Superior temporal gyrus (tissue), 1 donor: ENCODE measurements at regions not wholly inside any gene's neighbourhood (a gene's known extent, or its start where the extent isn't known, plus 50 kb on each side); places are given as distances from the start of the nearest gene placed in this dataset.
A peak's percentile ranks its signal among the peaks of the same experiment; 100 is the strongest.
"Not testable (repeated sequence)": the region's sequence is repeated elsewhere in the genome, so short reads cannot be mapped to it uniquely, and the experiment has no call there.

ENCODE experiments used
- DNase-seq: peaks from one replicate; pipeline ENCODE4 v3.0.0-alpha.2; 2016; ENCODE audit errors: extremely low spot score

DNA sequence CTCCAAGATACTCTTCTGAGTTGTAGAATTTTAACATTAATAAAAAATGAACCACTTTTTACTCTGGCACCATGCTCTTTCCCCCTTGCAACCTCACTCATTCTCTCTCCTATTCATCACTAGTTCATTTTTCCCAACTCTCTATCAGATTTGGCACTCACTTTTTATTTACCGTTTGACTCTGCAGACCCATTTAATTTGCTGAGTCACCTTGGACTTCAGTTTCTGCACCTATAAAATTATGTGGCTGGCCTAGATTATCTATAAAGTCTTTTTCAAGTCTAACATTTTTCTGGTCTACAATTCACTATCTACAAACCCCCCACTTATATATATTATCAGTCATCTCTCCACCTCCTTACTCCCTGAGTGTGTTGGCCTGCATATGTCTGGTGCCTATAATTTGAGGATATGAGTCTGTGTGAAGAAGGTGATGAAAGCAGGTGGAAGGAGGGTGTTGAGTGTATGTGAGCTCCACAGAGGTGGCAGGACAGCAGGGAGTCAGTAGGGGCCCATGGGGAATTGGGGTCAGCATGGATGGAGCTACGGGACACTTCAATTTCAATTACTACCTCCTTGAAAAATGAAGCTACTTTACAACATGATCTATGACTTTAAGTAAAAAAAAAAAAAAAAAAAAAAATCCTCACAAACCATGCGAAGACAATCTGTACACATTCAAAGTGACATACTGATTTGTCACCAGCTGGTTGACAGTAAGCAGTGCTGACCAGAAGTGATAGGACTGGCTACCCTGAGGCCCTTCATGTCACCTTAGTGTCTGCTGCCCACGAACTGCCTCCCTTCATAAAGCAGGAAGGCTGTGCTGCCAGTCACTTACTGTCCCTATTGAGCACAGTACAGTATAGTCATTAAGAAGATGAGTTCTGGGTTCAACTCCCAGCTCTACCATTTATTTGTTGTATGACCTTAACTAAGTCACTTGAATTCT is 334.2 kb upstream of the IL12A start:
- no peak for DNase-seq

DNA sequence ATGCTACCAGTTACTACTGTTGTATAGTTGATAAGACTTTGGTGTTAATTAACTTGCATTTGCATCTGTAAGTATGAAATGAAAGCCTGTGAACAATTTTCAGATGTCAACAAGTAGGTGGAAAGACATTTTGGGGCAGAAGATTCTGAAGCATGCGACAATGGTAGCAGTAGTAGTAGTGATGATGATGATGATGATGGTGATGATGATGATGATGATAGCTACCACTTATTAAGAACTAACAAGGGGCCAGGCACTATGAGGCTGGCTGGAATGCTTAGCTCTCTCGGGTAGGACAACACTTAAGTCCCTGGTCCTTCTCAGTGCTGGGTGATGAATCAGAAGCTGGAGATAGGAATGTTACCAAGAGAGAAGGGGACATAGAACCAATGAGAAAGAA is 333.4 kb upstream of the IL12A start:
- DNase-seq, result no peak

DNA sequence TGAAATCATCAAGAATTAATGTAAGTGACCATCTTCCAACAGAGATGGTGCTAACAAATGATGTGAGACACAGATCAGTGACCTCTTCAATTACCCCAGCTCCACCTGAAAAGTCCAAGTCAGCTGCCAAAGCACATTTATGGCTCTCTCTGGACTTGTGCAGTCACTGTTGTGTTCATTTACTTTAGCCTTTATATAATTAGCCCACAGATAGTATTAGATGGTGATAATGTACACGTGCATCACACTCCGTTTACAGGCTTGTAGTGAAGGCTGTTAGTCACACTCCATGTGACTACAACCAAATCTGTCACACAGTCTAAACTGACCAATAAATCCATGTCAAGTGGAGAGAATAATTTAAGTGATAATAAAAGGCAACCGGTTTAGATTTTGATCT is 331.5 kb upstream of the IL12A start:
- no peak for DNase-seq

DNA sequence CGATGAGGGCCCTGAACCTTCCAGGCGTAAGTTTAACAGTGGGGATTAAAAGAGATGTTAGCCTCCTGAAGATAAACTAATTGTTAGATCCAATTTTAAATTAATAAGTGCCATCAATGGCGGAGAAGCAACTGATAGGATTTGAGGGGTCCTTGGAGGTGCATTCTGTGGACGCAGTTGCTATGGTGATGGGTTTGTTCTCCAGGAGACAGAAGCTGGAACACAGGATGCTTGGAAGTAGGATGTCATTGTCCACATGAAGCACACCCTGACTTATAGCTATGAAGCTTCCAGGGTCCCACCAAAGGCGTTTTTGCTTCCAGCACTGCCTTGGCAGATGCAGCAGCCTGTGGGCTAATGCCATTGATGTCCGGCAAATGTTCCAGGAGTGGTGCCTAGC is 331.0 kb upstream of the IL12A start:
- no peak for DNase-seq

DNA sequence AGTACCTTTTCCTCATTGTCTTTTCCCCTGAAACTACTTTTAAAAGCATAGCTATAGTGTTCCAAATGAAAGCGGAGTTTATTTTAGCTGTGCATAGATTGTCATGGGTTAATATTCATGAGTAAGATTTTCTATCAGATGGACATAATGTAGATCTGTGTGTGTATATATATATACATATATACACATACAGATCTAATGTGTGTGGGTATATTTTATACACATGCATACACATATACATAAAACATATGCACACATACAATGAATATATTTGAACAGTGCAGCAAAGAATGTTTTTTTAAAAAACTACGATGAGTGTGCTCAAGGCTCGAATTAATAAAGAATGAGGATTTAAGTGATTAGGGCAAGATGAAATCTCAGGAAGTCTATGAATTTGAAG is 328.3 kb upstream of the IL12A start:
- DNase-seq, result no peak

DNA sequence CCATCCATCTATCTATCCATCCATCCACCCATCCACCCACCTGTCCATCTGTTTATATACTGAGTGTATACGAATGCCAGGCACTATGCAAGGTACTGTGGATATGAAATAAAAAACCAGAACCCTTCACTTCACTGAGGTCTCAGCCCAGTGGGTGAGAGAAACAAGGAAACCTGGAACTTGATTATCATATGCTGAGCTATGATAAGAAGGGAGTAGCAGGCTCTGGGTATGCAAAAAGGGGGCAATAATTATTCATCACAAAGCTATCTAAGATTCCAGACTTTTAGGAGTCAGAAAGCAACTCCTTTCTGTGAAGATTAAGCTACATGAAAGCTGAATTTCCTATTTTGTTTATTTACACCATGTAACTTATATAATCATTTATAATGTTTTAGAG is 327.7 kb upstream of the IL12A start:
- no peak for DNase-seq

DNA sequence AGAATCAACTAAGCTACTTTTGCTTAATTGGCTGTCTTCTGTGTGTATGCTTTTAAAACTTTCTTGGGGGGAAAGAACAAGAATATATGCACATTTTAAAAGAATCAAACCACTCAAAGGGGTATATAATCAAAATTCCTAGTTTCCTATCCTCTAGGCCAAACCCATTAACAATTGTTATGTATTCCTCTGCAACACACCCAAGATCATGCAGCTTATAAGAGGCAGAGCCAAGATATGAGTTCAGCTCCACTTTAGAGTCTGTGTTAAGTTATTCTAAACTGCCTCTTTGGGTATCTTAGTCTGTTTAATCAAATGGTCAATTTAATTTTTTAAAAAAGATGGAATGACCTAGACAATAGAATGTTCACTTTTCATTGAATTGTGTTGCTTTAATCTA is 326.1 kb upstream of the IL12A start:
- DNase-seq, result no peak

DNA sequence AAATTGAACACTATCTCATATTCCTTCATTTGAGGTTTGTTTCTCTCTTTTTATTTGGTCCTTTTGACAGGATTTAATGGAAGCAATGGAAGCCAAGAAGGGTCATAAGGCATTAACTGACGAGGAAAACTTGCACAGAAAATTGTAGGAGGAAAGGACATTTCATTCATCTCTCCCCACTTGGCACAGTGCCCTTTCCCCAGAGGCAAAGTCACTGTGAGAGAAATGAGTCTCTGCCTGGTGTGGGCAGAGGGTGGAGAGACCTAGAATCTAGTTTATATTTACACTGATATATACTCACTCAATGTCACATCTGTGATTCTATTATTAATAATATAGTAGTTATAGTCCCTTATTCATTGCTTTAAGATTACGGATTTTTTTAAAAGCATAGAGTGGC is 324.6 kb upstream of the IL12A start:
- DNase-seq, result no peak

DNA sequence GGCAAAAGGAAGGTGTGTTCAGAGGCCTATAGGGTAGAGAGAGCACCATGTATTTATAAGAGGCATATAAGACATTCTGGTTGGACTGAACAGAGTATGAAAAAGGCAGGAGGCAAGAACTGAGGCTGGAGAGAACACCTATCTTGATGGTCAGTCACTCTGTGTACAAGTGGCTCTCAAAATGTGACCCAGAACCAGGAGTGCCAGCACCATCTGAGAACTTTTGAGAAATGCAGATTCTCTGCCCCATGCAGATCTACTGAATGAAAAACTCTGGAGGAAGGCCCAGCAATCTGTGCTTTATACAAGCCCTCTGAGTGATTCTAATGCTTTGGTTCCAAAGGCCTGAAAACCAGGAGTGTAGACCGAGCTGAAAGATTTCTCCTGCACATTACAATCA is 324.0 kb upstream of the IL12A start:
- DNase-seq, result no peak

DNA sequence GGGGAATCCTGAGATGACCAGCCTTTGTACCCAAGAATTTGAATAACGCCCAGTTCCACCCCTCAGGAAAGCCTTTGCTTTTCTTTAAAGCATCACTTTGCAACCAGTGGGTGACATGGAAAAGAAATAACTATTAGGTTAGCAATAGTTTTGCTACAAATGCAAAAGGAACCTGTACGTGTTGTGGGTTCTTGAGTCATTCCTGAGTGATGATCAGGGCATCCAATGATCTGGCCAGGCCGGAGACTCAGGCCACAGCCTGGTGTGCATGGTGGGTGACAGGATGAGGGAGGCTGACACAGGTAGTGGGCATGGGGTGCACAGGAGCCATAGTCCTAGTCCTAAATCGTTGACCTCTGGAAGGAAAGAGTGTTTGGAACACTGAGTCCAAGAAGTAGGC is 321.4 kb upstream of the IL12A start:
- no peak for DNase-seq

DNA sequence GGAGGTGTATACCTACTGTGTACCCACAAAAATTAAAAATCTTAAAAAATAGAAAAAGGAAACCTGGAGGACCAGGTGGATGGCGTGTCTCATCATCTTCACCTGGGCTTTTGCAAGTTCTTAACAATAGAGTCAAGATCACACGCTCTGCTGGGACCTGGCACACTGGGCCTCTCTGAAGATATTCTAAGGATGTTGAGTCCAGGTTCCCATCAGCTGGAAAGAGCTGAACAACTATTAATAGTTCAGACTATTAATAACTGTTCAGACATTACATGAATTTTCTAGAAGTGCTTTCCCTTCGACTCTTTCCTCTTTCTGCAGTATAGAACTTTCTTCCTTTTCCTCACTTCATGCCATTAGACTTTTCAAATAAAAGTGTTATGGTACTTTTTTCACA is 320.2 kb upstream of the IL12A start:
- no peak for DNase-seq

DNA sequence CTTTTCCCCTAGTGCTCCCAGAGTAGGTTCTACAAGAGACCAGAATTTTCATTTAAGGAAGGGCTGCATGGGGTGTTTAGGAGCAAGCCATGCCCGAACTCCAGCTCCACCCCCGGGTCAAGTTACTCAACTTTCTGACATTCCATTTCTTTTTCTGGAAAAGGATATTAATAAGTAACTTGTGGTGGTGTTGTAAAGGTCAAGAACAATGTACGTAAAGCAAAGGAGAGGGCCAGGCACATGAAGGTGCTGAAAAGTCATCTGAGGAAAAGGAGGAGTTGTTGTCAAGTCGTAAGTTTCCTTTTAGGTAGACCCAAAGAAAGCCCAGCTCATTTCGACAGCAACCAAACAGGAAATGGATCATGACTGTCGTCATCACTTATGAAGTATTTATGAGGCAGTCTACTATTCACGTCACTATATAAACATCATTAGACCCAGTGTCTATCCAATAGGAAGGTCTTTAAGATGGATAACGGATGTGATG is 319.6 kb upstream of the IL12A start:
- DNase-seq, result no peak

DNA sequence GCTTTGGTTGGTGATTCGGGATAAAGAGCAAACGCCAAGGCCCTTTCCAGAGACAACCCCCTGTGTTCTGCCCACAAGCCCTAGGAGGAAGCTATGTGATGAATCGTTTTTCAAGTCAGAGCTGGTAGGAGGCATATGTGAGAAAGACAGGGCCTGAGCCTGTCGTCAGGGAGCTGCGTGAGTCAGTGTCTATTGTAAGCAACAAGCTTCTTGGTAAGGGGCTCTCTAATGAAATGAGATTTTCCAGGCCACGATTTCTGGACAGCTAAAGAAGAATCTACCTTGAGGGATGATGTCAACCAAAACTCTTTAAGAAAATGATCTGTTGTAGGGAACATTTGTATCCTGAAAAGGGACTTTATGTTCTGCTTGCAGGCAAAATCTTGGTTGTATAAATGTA is 318.9 kb upstream of the IL12A start:
- peak; percentile 32 for DNase-seq

DNA sequence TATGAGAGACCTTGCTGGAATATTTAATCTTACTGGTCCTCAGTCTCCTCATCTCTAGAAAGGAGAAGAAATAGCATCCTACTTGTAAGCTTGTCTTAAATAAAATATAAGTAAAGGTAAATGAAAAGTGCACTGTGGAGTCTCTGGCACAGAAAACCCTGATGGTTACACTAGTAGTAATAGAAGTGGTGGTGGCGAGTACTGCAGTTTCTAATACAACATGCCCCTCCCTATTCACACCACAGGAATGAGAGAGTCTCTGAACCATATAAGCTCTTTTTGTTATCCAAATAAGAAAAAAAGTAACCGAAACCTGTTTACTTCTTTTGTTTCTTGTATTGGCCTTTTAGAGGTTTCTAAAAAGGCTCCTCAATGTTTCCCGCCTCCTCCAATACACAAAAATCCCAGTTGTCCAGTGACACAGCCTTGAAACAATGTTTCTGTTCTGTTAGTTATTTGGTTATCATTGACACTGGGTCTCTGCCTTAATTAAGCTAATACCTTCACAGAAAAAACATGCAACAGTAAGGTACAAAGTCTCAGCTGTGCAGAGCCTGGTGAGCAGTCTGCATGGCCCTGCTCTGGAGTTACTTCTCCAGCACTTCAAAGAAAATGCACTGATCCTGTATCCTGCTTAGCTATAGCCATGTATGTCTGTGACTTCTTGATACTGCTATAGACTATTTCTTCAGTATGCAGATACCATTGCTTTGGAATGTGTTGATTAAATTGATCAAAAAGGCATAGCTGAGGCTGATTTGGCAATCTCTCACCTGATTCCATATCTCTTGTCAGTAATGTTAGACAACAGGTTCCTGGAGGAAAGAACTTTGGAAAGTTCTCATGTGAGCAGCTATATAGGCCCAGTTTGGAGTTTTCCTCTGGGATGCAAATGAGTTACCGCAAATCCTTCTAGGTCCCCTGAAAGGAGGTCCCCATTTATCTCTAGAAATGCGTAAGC is 315.6 kb upstream of the IL12A start:
- DNase-seq, result no peak

DNA sequence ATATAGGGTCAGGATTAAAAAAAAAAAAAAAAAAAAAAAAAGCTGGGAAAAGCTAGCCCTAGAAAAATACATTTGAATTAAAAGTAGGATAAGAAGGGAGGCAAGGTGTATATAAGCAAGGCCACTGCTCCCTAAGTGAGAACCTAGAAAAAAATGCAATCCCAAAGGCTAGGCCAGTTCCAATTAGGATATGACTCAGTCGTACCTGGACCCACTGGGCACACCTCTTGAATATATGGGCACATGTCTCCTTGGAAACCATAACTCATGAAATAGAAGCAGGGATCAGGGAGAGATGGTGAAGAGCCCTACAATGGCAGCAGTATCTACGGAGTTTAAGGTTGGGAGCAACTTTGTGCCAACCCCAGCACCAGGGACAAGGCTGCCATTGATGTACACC is 314.1 kb upstream of the IL12A start:
- DNase-seq, result no peak

DNA sequence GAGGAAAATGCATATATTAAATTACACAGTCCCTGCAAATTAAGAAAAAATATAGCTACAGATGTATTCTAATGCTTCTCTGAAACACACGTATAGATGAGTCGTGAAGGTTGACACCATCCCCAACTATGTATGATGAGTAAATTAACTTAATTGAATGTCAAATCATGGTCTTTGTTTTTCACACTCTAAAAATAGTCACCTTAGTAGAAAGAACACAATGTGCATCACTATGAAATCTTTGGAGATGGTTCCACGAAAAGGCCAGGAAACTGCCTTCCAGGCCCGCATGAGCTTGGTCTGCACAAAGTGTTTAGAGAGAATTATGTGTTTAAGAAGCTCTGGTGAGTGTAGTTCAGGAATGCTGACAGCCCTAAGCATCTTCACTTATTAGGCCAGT is 313.4 kb upstream of the IL12A start:
- no peak for DNase-seq

DNA sequence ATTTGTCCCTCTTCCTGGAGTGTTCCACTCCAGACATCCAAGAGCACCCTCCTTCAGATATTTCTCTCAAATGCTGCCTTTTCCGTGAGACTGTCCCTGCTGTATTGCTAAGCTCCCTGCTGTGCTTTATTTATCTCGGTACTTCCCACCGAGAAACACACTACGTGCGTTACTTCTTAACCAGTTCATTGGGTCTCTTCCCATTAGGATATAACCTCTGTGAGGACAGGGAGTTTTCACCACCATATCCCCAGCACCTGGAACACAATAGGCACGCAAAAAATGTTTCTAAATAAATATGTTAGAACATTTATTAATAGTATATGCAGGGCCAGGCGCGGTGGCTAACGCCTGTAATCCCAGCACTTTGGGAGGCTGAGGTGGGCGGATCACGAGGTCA is 308.7 kb upstream of the IL12A start:
- DNase-seq, result no peak

DNA sequence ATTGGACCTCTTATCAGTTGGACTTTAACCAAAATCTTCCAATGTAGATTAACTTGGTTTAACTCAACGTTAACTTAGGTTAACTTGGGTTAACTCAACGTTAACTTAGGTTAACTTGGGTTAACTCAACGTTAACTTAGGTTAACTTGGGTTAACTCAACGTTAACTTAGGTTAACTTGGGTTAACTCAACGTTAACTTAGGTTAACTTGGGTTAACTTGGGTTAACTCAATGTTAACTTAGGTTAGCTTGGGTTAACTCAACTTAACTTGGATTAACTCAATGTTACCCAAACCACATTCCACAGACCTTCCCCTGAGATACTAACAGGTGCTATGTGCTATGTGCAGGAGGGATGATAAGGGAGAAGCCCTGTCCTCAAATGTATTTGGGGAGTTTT is 306.9 kb upstream of the IL12A start:
- not testable (repeated sequence) for DNase-seq

DNA sequence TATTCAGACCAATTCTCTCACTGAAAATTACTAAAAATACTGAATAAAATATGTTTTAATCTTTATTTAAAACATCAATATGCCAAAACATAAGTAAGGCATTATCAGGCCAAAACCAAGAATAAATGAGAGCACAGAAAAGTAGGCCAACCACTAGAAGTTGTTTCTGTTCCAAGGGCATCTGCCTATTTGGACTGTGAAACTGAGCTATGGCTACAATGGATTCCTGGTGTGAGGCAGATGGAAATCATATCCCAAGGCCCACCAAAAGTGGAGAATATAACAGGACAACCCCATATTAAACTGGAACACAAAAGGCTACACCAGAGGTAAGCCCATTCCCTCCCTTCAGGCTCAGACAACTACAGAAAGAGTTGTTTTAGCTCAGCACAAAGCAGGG is 302.8 kb upstream of the IL12A start:
- DNase-seq, result no peak

DNA sequence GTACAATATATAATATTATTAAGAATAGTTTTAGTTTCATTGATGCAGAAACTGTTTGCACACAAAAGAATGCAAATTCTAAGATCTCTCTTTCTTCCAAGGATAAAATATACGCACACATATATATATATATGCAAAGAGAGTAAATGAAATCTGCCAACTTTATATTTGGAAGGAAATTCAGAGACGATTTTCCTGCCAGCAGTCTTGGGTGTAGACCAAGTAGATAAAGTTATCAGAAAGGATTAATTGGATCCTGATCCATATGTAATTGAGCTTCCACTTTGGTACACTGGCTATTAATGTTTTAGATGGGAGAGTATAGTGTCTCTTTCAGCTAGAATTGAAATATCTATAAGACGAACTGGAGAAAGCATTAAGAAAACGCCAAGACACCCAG is 295.4 kb upstream of the IL12A start:
- DNase-seq, result no peak

DNA sequence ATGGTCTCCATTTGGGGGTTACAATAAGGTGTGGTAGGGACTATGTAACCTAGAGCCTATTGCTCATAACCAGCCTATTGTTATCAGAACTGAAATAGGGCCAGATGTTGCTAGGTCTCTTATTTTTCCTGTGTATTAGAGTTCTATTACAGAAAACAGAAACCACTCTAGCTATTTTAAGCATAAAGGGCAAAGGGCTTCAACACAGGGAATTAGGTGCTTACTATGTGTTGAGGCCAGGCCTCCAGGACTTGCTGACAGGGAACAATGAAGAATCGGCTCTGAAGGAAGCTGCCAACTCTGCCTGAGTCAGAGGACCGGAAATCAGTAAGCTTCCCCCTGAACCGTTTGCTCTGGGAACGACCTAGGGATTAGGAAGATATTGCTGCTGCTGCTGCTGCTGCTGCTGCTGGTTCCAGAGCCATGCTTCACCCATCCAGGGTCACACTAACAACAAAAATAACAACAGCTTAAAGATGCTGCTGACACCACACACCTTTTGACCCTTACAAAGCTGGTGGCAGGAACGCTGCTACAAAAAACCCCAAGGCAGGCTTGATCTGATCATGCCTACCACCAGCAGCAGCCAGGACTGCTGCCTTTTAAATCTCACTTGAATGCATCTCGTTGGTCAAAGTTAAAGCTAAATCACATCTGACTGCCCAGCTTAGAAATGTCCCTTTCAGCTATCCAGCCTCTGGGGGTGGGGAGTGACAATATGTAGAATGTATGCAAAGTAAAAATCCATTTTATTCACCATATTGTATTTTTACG is 276.9 kb upstream of the IL12A start:
- DNase-seq, result no peak

DNA sequence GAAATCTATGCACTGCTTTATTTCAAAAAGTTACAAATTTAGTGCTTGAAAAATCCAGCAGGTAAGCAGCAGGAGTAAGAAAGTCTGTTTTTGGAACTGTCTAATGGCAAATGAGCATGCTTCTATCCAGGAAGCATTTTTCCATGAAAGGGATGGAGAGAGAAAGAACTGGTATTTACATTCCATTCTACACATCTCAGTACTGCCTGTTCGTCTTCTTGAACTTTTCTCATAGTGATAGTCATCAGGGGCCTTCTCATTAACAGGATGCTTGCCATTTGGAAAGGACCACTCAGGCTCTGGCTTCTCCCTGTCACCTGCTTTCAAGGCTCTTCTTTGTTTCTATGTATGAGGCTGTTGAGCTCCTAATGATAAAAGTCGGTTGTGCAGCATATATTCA is 267.3 kb upstream of the IL12A start:
- DNase-seq, result no peak
